Muscle of leg (tissue), 3 donors: ENCODE measurements at regions not wholly inside any gene's neighbourhood (a gene's known extent, or its start where the extent isn't known, plus 50 kb on each side); places are given as distances from the start of the nearest gene placed in this dataset.

Experiments used
- DNase-seq: peaks from one replicate; pipeline ENCODE4 v3.0.0; 2013
- H3K27ac ChIP-seq: one replicate; pipeline ENCODE4 v1.5.1; 2013; ENCODE audit warnings: mild to moderate bottlenecking, low read length, control low read depth
- H3K27me3 ChIP-seq: one replicate; pipeline ENCODE4 v1.6.1; 2013; ENCODE audit warnings: low read length; ENCODE audit not compliant: control insufficient read depth, insufficient read depth
- H3K36me3 ChIP-seq: one replicate; pipeline ENCODE4 v1.6.1; 2013; ENCODE audit warnings: low read length; ENCODE audit not compliant: control insufficient read depth, insufficient read depth
- H3K4me1 ChIP-seq: one replicate; pipeline ENCODE4 v1.6.1; 2013; ENCODE audit warnings: low read length; ENCODE audit not compliant: control insufficient read depth, insufficient read depth
- H3K4me3 ChIP-seq: one replicate; pipeline ENCODE4 v1.5.1; 2013; ENCODE audit warnings: low read length, control low read depth
- H3K9me3 ChIP-seq: replicated peaks from 2 replicates; pipeline ENCODE4 v1.6.1; 2013; ENCODE audit warnings: low read depth, low read length; ENCODE audit not compliant: control insufficient read depth
- WGBS: methylation state at CpG from one replicate; pipeline ENCODE4 v1.1.5; 2013; ENCODE audit warnings: missing lambda C conversion rate; ENCODE audit not compliant: insufficient coverage; 5-methylcytosine and 5-hydroxymethylcytosine counted together

DNA sequence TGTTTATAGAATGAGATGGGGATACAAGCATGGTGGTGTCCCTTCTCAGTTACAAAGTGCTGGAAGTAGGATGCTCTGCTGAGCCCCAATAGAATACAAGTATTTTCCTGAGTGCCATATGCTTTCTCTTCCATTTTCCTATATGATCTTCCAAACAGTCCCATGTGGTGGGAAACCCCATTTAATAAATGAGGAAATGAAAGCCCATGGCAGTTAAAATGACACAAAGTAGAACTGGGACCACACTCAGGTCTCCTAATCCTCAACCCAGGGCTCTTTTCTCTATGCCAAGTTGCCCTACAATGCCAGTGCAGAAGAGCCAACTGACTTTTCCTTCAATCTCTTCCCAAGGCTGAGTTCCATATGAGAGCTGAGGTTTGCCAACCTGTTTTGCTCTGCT lies 198.0 kb upstream of the FOXN2 start:
- no peak for DNase-seq
- Histone ChIP-seq H3K4me1 (peaks cover 6% of the 10 kb centered on the region), H3K27ac (no peak overlapping the region), H3K9me3 (no peaks in the 10 kb centered on the region), H3K36me3 (no peaks in the 10 kb centered on the region), H3K4me3 (no peak overlapping the region), H3K27me3 (no peaks in the 10 kb centered on the region)

DNA sequence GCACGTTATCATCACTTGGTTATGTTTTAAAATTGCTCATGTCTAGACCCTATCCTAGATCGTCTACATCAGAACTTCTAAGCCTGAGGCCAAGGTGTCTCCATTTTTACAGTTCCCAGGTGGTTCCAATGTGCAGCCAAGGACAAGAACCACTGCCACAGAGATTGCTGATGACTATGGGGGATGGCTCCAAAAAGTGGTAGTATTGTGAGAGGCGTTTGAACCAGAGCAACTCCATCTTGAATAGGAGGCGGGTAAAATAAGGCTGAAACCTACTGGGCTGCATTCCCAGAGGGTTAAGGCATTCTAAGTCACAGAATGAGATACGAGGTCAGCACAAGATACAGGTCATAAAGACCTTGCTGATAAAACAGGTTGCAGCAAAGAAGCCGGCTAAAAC lies 195.6 kb upstream of the FOXN2 start:
- WGBS, result 89% methylated on average over 2 of the region's 6 CpGs
- H3K27ac ChIP-seq, result no peak overlapping the region
- no peak overlapping the region for H3K4me3 ChIP-seq
- no peaks in the 10 kb centered on the region for H3K9me3 ChIP-seq
- no peaks in the 10 kb centered on the region for H3K36me3 ChIP-seq
- no peaks in the 10 kb centered on the region for H3K4me1 ChIP-seq
- H3K27me3 ChIP-seq, result no peaks in the 10 kb centered on the region
- DNase-seq, result no peak

DNA sequence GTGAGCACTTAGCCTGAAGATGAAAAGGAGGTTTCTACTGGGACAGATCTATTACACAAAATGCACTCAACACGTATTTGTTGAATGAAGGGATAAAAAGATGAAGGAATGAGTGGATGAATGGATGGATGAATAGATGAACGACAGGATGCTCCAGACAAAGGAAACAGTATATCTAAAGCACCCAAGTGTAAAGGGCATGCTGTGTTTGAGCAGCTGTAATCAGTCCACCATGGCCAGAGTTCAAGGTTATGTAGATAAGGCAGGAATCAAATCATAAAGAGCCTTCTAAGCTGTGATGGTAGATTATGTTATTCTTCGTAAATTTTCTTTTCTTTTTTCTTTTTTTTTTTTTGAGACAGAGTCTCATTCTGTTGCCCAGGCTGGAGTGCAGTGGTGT lies 194.4 kb upstream of the FOXN2 start:
- H3K9me3 ChIP-seq, result no peaks in the 10 kb centered on the region
- 80% methylated on average over 1 of the region's 3 CpGs for WGBS

DNA sequence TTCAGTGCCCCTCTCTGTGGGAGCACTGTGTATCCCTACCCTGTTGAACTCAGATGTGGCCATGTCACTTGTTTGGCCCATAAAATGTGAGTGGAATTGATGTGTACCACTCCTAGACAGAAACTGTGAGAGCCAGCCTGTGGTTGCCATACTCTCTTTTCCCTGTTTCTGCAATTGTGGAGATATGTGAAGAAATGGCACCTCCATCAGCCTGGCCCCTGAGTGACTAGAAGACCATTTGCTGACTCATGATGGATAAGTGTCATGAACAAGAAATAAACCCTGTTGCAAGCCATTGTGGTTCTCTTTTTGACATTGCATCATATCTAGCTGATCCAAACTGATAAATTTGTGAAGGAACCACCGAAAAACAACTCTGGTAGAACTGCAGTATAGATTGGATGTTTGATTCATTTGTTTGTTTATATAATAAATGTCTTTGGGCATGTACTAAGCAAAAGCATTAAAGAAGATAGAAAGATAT lies 193.7 kb upstream of the FOXN2 start:
- H3K4me1 ChIP-seq, result no peaks in the 10 kb centered on the region
- H3K9me3 ChIP-seq, result no peaks in the 10 kb centered on the region
- no CpG with 5 or more reads among the region's 1 CpG for WGBS
- DNase-seq, result no peak
- H3K4me3 ChIP-seq, result no peak overlapping the region
- H3K36me3 ChIP-seq, result no peaks in the 10 kb centered on the region
- no peaks in the 10 kb centered on the region for H3K27me3 ChIP-seq
- no peak overlapping the region for H3K27ac ChIP-seq

More for the DNA sequence above, 194.4 kb upstream of the FOXN2 start:
- no peaks in the 10 kb centered on the region for H3K4me1 ChIP-seq
- no peaks in the 10 kb centered on the region for H3K27me3 ChIP-seq
- no peak overlapping the region for H3K4me3 ChIP-seq
- H3K36me3 ChIP-seq, result no peaks in the 10 kb centered on the region
- DNase-seq, result no peak
- H3K27ac ChIP-seq, result no peak overlapping the region

DNA sequence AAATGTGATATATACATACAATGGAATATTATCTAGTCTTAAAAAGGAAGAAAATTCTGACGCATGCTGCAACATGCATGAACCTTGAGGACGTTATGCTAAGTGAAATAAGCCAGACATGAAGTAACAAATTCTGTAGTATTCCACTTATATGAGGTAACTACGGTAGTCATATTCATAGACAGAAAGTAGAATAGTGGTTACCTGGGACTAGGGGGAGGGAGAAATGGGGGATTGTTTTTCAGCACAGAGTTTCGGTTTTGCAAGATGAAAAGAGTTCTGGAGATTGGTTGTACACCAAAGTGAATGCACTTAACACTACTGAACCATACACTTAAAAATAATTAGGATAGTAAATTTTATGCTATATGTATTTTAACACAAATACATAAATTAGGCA lies 192.3 kb upstream of the FOXN2 start:
- DNase-seq, result no peak
- Histone ChIP-seq H3K4me3 (no peak overlapping the region), H3K27me3 (no peaks in the 10 kb centered on the region), H3K36me3 (no peaks in the 10 kb centered on the region), H3K27ac (no peak overlapping the region), H3K9me3 (no peaks in the 10 kb centered on the region), H3K4me1 (no peaks in the 10 kb centered on the region)
- no CpG with 5 or more reads among the region's 4 CpGs for WGBS

DNA sequence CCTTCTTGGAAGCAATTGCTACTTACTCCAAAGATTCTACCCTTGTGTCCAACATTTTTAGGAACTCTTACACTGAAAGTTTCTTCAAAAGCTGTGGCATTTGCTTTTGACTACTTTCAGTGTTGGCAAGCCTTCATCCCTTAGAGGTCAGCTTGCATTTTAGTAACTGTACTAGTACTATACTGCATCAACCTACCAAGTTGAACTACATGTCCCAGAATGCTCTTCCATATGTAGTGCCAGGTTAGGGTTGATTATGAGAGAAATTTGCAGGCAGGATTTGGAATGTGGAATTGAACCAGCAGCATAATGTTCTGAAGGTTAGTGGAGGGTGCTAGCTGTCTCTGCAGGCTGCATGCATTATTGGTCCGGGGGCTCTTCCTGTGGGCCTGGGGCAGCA lies 189.9 kb upstream of the FOXN2 start:
- 88% methylated on average over 1 of the region's 1 CpG for WGBS

DNA sequence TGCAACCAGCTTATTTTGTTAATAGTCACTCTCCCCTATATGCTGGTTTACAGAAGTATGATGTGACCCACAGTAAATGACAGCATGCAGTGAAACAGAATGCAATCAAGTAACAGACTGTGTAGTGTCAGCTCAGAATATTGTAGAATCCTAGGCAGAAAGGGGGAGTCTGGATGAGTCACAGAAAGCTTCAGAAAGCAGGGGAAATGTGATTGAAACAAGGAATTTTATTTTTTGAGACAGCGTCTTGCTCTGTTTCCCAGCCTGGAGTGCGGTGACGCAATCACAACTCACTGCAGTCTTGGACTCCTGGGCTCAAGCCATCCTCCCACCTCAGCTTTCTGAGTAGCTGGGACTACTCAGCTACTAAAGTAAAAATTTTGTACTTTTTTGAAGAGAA lies 188.3 kb upstream of the FOXN2 start:
- peaks cover 5% of the 10 kb centered on the region for H3K4me1 ChIP-seq
- no peaks in the 10 kb centered on the region for H3K9me3 ChIP-seq
- no peaks in the 10 kb centered on the region for H3K27me3 ChIP-seq
- H3K36me3 ChIP-seq, result no peaks in the 10 kb centered on the region
- peak; percentile 54 for DNase-seq
- H3K27ac ChIP-seq, result peak overlapping the region; percentile 17
- H3K4me3 ChIP-seq, result no peak overlapping the region
- WGBS, result no CpG with 5 or more reads among the region's 3 CpGs

More for the DNA sequence above, 189.9 kb upstream of the FOXN2 start:
- H3K27me3 ChIP-seq, result no peaks in the 10 kb centered on the region
- H3K4me3 ChIP-seq, result no peak overlapping the region
- no peak overlapping the region for H3K27ac ChIP-seq
- no peaks in the 10 kb centered on the region for H3K9me3 ChIP-seq
- H3K36me3 ChIP-seq, result no peaks in the 10 kb centered on the region
- no peaks in the 10 kb centered on the region for H3K4me1 ChIP-seq
- no peak for DNase-seq

DNA sequence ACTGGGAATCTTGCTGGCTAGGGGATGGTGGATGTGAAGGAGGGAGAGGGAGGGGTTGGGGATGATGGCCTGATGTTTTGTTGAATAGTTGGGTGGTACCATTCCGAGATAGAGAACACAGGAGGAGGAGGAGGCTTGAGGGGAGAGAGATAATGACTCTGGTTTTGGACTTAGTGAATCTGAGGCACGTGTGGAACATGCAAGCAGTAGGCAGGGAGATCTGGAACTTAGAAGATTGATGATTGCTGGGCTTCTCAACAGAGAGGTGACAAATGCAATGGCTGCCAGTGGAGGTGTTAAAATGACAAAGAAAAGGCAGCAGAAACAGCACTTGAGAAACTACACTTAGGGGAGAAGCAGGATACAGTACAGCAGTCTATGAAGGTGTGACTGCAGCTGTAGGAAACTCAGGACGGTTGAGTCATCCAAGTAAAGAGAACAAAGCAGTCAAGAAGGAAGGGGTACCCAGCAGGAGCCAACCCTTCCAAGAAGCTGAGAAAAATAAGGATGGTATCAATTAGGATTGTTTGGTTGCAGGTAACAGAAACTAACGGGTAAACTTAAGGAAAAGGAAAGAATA lies 186.8 kb upstream of the FOXN2 start:
- no peak overlapping the region for H3K27ac ChIP-seq
- H3K4me1 ChIP-seq, result peaks cover 14% of the 10 kb centered on the region
- DNase-seq, result no peak
- no peaks in the 10 kb centered on the region for H3K36me3 ChIP-seq
- 42% methylated on average over 3 of the region's 4 CpGs for WGBS
- no peak overlapping the region for H3K4me3 ChIP-seq
- H3K27me3 ChIP-seq, result no peaks in the 10 kb centered on the region
- H3K9me3 ChIP-seq, result no peaks in the 10 kb centered on the region

DNA sequence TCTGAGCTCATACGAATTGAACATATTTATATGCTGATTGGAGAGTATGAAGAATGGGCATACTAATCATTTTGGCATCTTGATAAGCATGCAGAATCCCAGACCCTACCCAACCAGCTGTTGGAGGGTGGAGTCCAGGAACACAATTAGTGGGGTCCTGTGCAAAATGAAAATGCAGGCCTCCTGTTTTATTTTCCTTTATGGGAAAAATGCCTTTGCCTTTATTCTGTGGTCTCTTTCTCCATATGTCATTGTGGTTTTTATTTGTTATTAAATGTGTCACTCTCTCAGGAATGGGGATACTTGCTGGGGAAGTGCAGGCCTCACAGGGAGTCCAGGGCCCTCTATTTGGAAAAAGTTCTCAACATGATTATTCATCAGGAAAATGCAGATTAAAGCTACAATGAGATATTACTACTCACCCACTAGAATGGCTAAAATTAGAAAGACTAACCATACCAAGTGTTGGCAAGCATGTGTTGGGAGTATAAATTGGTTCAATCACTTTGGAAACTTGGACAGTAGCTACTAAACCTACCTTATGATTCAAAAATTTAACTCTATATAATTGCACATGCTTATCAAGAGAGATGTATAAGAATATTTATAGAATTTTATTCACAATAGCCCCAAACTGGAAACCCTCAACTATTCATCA lies 185.1 kb upstream of the FOXN2 start:
- Histone ChIP-seq H3K27me3 (no peaks in the 10 kb centered on the region), H3K27ac (no peak overlapping the region), H3K9me3 (no peaks in the 10 kb centered on the region), H3K36me3 (no peaks in the 10 kb centered on the region), H3K4me1 (peaks cover 14% of the 10 kb centered on the region), H3K4me3 (no peak overlapping the region)
- WGBS, result no CpG with 5 or more reads among the region's 1 CpG
- DNase-seq, result no peak

DNA sequence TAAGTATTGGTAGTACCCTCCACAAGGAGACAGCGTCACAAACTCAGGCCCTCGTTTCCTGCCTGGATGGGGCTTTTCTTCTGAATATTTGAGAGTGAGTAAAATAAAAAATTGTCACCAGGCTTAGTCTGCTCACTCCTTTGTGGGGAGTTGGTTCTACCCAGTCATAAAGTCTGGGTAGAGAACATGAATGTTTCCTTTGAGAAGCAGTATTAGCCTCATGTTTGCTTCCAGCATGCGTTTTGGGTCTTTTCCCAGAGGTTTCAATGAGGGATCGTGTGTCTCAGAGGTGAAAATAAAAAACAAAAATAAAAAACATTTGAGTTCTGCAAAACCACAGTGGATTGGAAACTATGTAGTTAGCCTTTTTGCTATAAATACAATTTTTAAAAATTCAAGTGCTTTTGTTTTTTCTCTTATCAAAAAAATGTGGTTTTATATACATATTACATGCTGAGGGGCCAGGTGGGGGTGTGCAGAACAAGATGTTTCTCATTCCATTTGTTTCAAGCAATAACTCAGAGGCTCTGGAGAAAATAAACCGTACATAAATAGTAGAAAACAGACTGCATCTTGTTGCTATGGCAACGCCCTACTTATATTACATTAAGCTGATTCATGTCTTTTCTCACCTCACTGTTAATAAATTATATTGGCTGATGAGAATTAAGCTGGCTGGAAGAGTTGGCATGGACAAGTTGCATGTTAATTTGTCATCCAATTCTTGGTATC lies 182.8 kb upstream of the FOXN2 start:
- H3K36me3 ChIP-seq, result no peaks in the 10 kb centered on the region
- 24% methylated on average over 2 of the region's 6 CpGs for WGBS
- H3K4me1 ChIP-seq, result peaks cover 14% of the 10 kb centered on the region
- H3K27me3 ChIP-seq, result no peaks in the 10 kb centered on the region
- H3K4me3 ChIP-seq, result no peak overlapping the region
- peak; percentile 97 for DNase-seq
- H3K9me3 ChIP-seq, result no peaks in the 10 kb centered on the region
- peak overlapping the region; percentile 77 for H3K27ac ChIP-seq
